ENCODE measurements at regions not wholly inside any gene's neighbourhood (a gene's known extent, or its start where the extent isn't known, plus 50 kb on each side); places are given as distances from the start of the nearest gene placed in this dataset.

DNA sequence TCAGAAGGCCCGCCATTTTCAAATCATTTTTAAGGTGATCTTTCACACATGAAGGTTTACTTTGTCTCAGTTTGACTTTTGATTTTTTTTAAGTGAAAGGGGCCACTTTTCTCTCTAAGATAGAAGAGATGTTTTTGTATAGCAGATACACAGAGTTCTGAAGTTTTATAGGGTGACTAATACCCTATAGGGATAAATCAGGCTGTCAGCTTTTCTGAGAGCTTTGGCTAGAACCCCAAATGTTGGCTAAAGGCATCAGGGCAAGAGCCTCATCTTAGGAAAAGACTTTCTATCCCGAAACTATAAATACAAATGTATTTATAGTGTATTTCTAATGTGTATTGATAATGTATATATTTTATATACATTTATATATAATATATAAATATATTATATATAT is 181.4 kb downstream of the TBX18 start:
- TF ChIP-seq, protein P1, sequence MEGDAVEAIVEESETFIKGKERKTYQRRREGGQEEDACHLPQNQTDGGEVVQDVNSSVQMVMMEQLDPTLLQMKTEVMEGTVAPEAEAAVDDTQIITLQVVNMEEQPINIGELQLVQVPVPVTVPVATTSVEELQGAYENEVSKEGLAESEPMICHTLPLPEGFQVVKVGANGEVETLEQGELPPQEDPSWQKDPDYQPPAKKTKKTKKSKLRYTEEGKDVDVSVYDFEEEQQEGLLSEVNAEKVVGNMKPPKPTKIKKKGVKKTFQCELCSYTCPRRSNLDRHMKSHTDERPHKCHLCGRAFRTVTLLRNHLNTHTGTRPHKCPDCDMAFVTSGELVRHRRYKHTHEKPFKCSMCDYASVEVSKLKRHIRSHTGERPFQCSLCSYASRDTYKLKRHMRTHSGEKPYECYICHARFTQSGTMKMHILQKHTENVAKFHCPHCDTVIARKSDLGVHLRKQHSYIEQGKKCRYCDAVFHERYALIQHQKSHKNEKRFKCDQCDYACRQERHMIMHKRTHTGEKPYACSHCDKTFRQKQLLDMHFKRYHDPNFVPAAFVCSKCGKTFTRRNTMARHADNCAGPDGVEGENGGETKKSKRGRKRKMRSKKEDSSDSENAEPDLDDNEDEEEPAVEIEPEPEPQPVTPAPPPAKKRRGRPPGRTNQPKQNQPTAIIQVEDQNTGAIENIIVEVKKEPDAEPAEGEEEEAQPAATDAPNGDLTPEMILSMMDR (IDR thresholded peaks at IDR 0.05; ENCODE audit: extremely low read depth in 1 of 2, insufficient read depth in 1 of 2, low read depth in 1 of 2, low read length in 2 of 2), result no peak
- no peak for TF ChIP-seq POLR2A (IDR thresholded peaks at IDR 0.05; ENCODE audit: low read depth, low read length)
- TF ChIP-seq EZH2 (IDR thresholded peaks at IDR 0.05; ENCODE audit: borderline replicate concordance, low read depth, low read length, severe bottlenecking), result no peak
